ENCODE measurements at regions not wholly inside any gene's neighbourhood (a gene's known extent, or its start where the extent isn't known, plus 50 kb on each side); places are given as distances from the start of the nearest gene placed in this dataset.

DNA sequence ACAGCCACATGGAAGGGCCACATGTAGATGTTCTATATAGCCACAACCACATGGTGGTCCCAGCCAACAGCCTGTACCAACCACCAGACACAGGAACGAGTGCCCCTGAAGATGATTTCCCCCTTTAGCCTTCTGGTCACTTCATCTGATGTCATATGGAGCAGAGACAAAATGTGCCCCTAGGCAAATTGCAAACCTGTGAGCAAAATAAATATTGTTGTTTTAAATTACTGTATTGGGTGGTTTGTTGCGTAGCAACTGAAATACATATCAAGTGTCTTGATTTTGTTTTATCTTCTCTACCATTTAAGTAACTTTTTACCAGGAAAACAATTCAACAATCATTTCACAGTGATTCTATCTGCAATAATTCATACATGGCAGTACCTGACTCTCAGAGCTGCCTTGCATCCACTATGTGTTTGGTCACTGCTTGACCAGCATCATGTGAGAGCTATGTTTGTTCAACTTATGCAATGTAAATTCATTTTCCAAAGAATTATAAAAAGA, 142.5 kb upstream of the VLDLR start:
- Histone ChIP-seq H3K36me3 (no peaks in the 10 kb centered on the region), H3K27ac (no peak overlapping the region), H3K9me3 (no peaks in the 10 kb centered on the region), H3K4me1 (no peaks in the 10 kb centered on the region), H3K4me3 (no peak overlapping the region), H3K27me3 (no peaks in the 10 kb centered on the region)
- WGBS: 100% methylated on average over 2 of the region's 2 CpGs
- DNase-seq (ENCODE audit: low spot score in 2 of 2): no peak
- TF ChIP-seq EP300 (IDR thresholded peaks at IDR 0.05): no peak
- TF ChIP-seq POLR2A (IDR thresholded peaks at IDR 0.05): no peak
- no peak for TF ChIP-seq CTCF (IDR thresholded peaks at IDR 0.05)
- TF ChIP-seq POLR2AphosphoS5 (IDR thresholded peaks at IDR 0.05): no peak

DNA sequence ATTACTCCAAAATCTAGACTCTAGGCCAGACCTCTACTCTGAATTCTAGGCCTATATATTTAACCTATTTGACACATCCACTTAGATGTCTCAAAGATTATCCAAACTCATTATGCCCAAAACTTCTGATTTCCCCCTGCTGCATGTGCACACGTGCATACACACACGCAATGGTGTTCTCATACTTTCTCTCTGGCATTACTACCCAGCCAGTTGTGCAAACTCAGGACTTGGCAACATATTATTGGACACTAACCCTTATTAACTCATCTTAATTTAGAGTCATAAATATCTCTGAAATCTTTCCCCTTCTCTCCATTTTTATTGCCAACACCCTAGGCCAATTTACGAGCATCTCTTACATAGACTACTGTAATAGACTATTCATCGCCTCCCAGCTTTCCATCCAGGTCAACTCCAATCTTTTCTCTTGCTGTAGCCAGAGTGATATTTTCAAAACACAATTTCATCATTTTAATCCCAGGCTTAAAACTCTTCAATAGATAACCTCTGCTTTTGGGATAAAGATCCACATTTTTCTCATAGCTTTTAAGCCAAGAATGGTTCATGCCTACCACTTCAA, 141.2 kb upstream of the VLDLR start:
- DNase-seq (ENCODE audit: low spot score in 2 of 2): no peak
- 72% methylated on average over 4 of the region's 4 CpGs for WGBS
- no peaks in the 10 kb centered on the region for H3K27me3 ChIP-seq
- no peaks in the 10 kb centered on the region for H3K36me3 ChIP-seq
- no peaks in the 10 kb centered on the region for H3K9me3 ChIP-seq
- TF ChIP-seq POLR2AphosphoS5 (IDR thresholded peaks at IDR 0.05) (no peak), POLR2A (IDR thresholded peaks at IDR 0.05) (no peak)
- H3K27ac ChIP-seq: no peak overlapping the region
- H3K4me1 ChIP-seq: no peaks in the 10 kb centered on the region
- no peak overlapping the region for H3K4me3 ChIP-seq

- H3K27me3 ChIP-seq: no peaks in the 10 kb centered on the region
- no peak overlapping the region for H3K4me3 ChIP-seq
- no peak overlapping the region for H3K27ac ChIP-seq
- no peaks in the 10 kb centered on the region for H3K36me3 ChIP-seq
- H3K9me3 ChIP-seq: no peaks in the 10 kb centered on the region
- no peaks in the 10 kb centered on the region for H3K4me1 ChIP-seq
- WGBS: 81% methylated on average over 3 of the region's 3 CpGs
- TF ChIP-seq CTCF (IDR thresholded peaks at IDR 0.05): no peak
- no peak for TF ChIP-seq POLR2A (IDR thresholded peaks at IDR 0.05)
- TF ChIP-seq EP300 (IDR thresholded peaks at IDR 0.05): no peak
- no peak for TF ChIP-seq POLR2AphosphoS5 (IDR thresholded peaks at IDR 0.05)
- no peak for DNase-seq (ENCODE audit: low spot score in 2 of 2)
These were observed 140.4 kb upstream of the VLDLR start for GRCh38 chr9:2481216-2481615.

DNA sequence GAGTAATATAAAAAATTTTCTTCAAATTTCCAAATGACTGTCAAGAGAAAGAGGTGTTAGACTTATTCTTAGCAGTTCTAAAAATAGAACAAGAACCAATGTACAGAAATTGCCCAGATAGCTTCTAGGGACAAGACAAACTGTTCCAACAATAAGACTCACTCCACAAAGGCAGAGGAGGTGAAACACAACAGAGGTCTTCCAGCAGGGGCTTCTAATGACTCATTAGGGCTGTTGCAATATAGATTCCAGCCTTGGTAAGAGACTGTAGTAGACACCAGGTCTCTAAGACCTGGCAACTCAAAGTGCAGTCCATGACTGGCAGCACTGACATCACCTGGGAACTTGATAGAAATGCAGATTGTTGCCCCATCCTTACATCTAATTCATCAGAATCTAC, 134.6 kb upstream of the VLDLR start:
- Histone ChIP-seq H3K9me3 (no peaks in the 10 kb centered on the region), H3K27me3 (no peaks in the 10 kb centered on the region), H3K27ac (no peak overlapping the region), H3K4me3 (no peak overlapping the region), H3K4me1 (no peaks in the 10 kb centered on the region), H3K36me3 (no peaks in the 10 kb centered on the region)
- DNase-seq (ENCODE audit: low spot score in 2 of 2): no peak
- TF ChIP-seq POLR2A (IDR thresholded peaks at IDR 0.05): no peak
- TF ChIP-seq POLR2AphosphoS5 (IDR thresholded peaks at IDR 0.05): no peak
- no peak for TF ChIP-seq CTCF (IDR thresholded peaks at IDR 0.05)
- TF ChIP-seq EP300 (IDR thresholded peaks at IDR 0.05): no peak

- Histone ChIP-seq H3K27me3 (no peaks in the 10 kb centered on the region), H3K4me3 (no peak overlapping the region), H3K27ac (no peak overlapping the region), H3K9me3 (no peaks in the 10 kb centered on the region), H3K36me3 (no peaks in the 10 kb centered on the region), H3K4me1 (no peaks in the 10 kb centered on the region)
- TF ChIP-seq EP300 (IDR thresholded peaks at IDR 0.05) (no peak), POLR2AphosphoS5 (IDR thresholded peaks at IDR 0.05) (no peak), CTCF (IDR thresholded peaks at IDR 0.05) (no peak), POLR2A (IDR thresholded peaks at IDR 0.05) (no peak)
- no peak for DNase-seq (ENCODE audit: low spot score in 2 of 2)
- 38% methylated on average over 2 of the region's 2 CpGs for WGBS
These were observed 131.7 kb upstream of the VLDLR start for GRCh38 chr9:2489838-2490314.

DNA sequence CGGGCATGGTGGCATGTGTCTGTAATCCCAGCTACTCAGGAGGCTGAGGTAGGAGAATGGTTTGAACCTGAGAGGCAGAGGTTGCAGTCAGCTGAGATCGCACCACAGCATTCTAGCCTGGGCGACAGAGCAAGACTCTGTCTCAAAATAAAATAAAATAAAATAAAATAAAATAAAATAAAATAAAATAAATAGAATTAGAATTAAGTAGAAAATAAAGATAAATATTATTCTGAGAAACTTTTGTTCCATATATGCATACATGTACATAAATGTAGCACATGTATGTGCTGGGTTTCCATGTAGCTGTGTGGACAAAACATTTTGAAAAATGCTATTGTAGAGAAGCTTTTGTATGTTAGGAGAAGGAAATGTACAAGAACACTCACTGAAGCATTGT, 129.4 kb upstream of the VLDLR start:
- no peak for DNase-seq (ENCODE audit: low spot score in 2 of 2)
- 100% methylated on average over 3 of the region's 3 CpGs for whole genome bisulfite sequencing

More for the DNA sequence above, 129.4 kb upstream of the VLDLR start:
- Histone ChIP-seq H3K9me3 (no peaks in the 10 kb centered on the region), H3K27ac (no peak overlapping the region), H3K27me3 (no peaks in the 10 kb centered on the region), H3K4me1 (no peaks in the 10 kb centered on the region), H3K4me3 (no peak overlapping the region), H3K36me3 (no peaks in the 10 kb centered on the region)
- TF ChIP-seq EP300 (IDR thresholded peaks at IDR 0.05) (no peak), CTCF (IDR thresholded peaks at IDR 0.05) (no peak), POLR2A (IDR thresholded peaks at IDR 0.05) (no peak), POLR2AphosphoS5 (IDR thresholded peaks at IDR 0.05) (no peak)
